Adrenal gland (tissue), 9 donors: ENCODE measurements at regions not wholly inside any gene's neighbourhood (a gene's known extent, or its start where the extent isn't known, plus 50 kb on each side); places are given as distances from the start of the nearest gene placed in this dataset.

Source experiments
- DNase-seq, 7 donors: peaks; one replicate each; pipeline ENCODE4 v3.0.0-alpha.2; 2019 to 2020
- H3K27ac ChIP-seq, 5 donors: fragments of 200-600 bp; sonication (generic) in 4 of 5; 1 replicate in 3 of 5; 2 replicates in 2 of 5; pipeline versions ENCODE4 v1.5.1 to v1.8.0; 2016 to 2020; ENCODE audit warnings: mild to moderate bottlenecking in 1 of 5
- H3K27me3 ChIP-seq: fragments of 200-600 bp; 2 replicates; pipeline ENCODE4 v1.8.0; 2021
- H3K36me3 ChIP-seq, 2 donors: fragments of 200-600 bp; replicated peaks in 1 of 2; 1 replicate in 1 of 2; 2 replicates in 1 of 2; pipeline versions ENCODE4 v1.5.1 to v1.8.0; 2018 to 2022
- H3K4me1 ChIP-seq, 2 donors: fragments of 200-600 bp; replicated peaks in 1 of 2; 1 replicate in 1 of 2; 2 replicates in 1 of 2; pipeline versions ENCODE4 v1.5.1 to v1.8.0; 2018 to 2021
- H3K4me3 ChIP-seq, 4 donors: fragments of 200-600 bp; sonication (generic) in 3 of 4; one replicate each; pipeline ENCODE4 v1.5.1; 2016 to 2018
- H3K9me3 ChIP-seq, 3 donors: fragments of 200-600 bp; sonication (generic) in 1 of 3; replicated peaks in 1 of 3; 1 replicate in 2 of 3; 2 replicates in 1 of 3; pipeline versions ENCODE4 v1.5.1 to v1.8.0; 2016 to 2021
- CTCF ChIP-seq, 6 experiments: fragments of 450-650 bp in 4 of 6; fragments of 200-600 bp in 2 of 6; sonication (generic) in 1 of 6; IDR thresholded peaks; 1 replicate in 5 of 6; 2 replicates in 1 of 6; pipeline versions ENCODE4 v1.5.1 to v1.8.0; 2016 to 2021; ENCODE audit warnings: antibody characterized with exemption in 6 of 6, mild to moderate bottlenecking in 2 of 6, moderate library complexity in 1 of 6
- POLR2A ChIP-seq, 2 donors: fragments of 450-650 bp; IDR thresholded peaks; one replicate each; pipeline ENCODE4 v1.6.1; 2017; ENCODE audit warnings: antibody characterized with exemption in 2 of 2, mild to moderate bottlenecking in 2 of 2, moderate library complexity in 1 of 2
- WGBS, 4 donors: extraction: QIAGEN DNeasy Blood & Tissue Kit in 2 of 4; methylation state at CpG; one replicate each; pipeline versions ENCODE4 v1.1.5 to v1.1.7; 2013 to 2017; 5-methylcytosine and 5-hydroxymethylcytosine counted together
- intact Hi-C, 2 donors: fragments of 100-400 bp; cut with DNase I; formaldehyde crosslinking; loops; one replicate each; pipeline versions ENCODE4 v1.14.1 to v1.15.0; 2022 to 2023
- donor health status: healthy with polysubstance abuse.
- donor health status: Bipolar disorder and iron deficiency.
- donor health status: DM: yes; HTN: yes; CAD: no.
- donor health status: DM: no; HTN: no; CAD: no.
- donor health status: DM: no; HTN: no; CAD: no.

GRCh38 chr10:8830048-8830447 is 775.6 kb downstream of the GATA3 start:
- no peak overlapping the region for H3K4me3 ChIP-seq
- TF ChIP-seq CTCF (IDR thresholded peaks at IDR 0.05): no peak
- no peak for TF ChIP-seq POLR2A (IDR thresholded peaks at IDR 0.05)
- no peaks in the 10 kb centered on the region for H3K9me3 ChIP-seq
- H3K36me3 ChIP-seq: no peaks in the 10 kb centered on the region
- intact Hi-C loops: no loop called here
- H3K4me1 ChIP-seq: no peaks in the 10 kb centered on the region
- H3K27ac ChIP-seq: no peak overlapping the region
- H3K27me3 ChIP-seq: no peaks in the 10 kb centered on the region
- no peak for DNase-seq
- 71 to 81% (median 76%) methylated on average over 3 of the region's 3 CpGs for WGBS, 4 donors

GRCh38 chr10:8830876-8831275 is 776.4 kb downstream of the GATA3 start:
- TF ChIP-seq CTCF (IDR thresholded peaks at IDR 0.05): no peak
- TF ChIP-seq POLR2A (IDR thresholded peaks at IDR 0.05): no peak
- Histone ChIP-seq H3K27me3 (no peaks in the 10 kb centered on the region), H3K4me3 (no peak overlapping the region), H3K36me3 (no peaks in the 10 kb centered on the region), H3K27ac (no peak overlapping the region), H3K4me1 (no peaks in the 10 kb centered on the region), H3K9me3 (no peaks in the 10 kb centered on the region)
- 58 to 72% (median 64%) methylated on average over 1 of the region's 1 CpG for WGBS, 4 donors
- DNase-seq: no peak
- intact Hi-C loops: no loop called here

GRCh38 chr10:8835453-8836167 is 781.1 kb downstream of the GATA3 start:
- no peak for TF ChIP-seq CTCF (IDR thresholded peaks at IDR 0.05)
- TF ChIP-seq POLR2A (IDR thresholded peaks at IDR 0.05): no peak
- Histone ChIP-seq H3K27me3 (no peaks in the 10 kb centered on the region), H3K9me3 (no peaks in the 10 kb centered on the region), H3K4me1 (no peaks in the 10 kb centered on the region), H3K27ac (no peak overlapping the region), H3K4me3 (no peak overlapping the region), H3K36me3 (no peaks in the 10 kb centered on the region)
- 56 to 78% (median 72%) methylated on average over 5 of the region's 5 CpGs for WGBS, 4 donors
- DNase-seq: no peak
- intact Hi-C loops: no loop called here

GRCh38 chr10:8840356-8840755 is 785.9 kb downstream of the GATA3 start:
- intact Hi-C loops: no loop called here
- Histone ChIP-seq H3K27me3 (no peaks in the 10 kb centered on the region), H3K36me3 (no peaks in the 10 kb centered on the region), H3K4me3 (no peak overlapping the region), H3K27ac (no peak overlapping the region), H3K9me3 (no peaks in the 10 kb centered on the region), H3K4me1 (no peaks in the 10 kb centered on the region)
- no peak for DNase-seq
- WGBS, 4 donors: 61 to 72% (median 72%) methylated on average over 5 of the region's 5 CpGs
- no peak for TF ChIP-seq CTCF (IDR thresholded peaks at IDR 0.05)
